A673 (cell line): ENCODE measurements at regions not wholly inside any gene's neighbourhood (a gene's known extent, or its start where the extent isn't known, plus 50 kb on each side); places are given as distances from the start of the nearest gene placed in this dataset.

Experiments used
- BruUV-seq: library from RNA; stranded (reverse); fragments of 400-500 nt; replicated peaks from 2 replicates; lab custom pipeline; 2021; lab: Mats Ljungman, UMichigan
- CTCF ChIA-PET: fragments of 300-600 bp; sonication (Branson Sonifier 250); formaldehyde crosslinking; loops from one replicate; lab custom pipeline; 2022; ENCODE audit warnings: antibody characterized with exemption; lab: Charles Lee
- POLR2A ChIA-PET: fragments of 300-600 bp; sonication (Branson Sonifier 250); formaldehyde crosslinking; loops from one replicate; lab custom pipeline; 2022; ENCODE audit warnings: antibody characterized with exemption; ENCODE audit not compliant: low non-redundant PET; lab: Charles Lee
- DNase-seq: peaks from one replicate; pipeline ENCODE4 v3.0.0-alpha.2; 2015; ENCODE audit warnings: low spot score
- H3K27ac ChIP-seq: fragments of 200-600 bp; sonication (generic); 2 replicates; pipeline ENCODE4 v1.5.1; 2016; ENCODE audit warnings: mixed run types, low read depth, mild to moderate bottlenecking, mixed read lengths, antibody characterized with exemption, low read length; ENCODE audit not compliant: poor library complexity, severe bottlenecking
- H3K27me3 ChIP-seq: fragments of 200-600 bp; sonication (generic); replicated peaks from 2 replicates; pipeline ENCODE4 v1.6.1; 2017; ENCODE audit warnings: mixed run types, low read depth, mild to moderate bottlenecking, mixed read lengths, antibody characterized with exemption, low read length; ENCODE audit not compliant: insufficient read depth, poor library complexity
- H3K36me3 ChIP-seq: fragments of 200-600 bp; sonication (generic); 2 replicates; pipeline ENCODE4 v1.6.1; 2016; ENCODE audit warnings: mixed run types, mild to moderate bottlenecking, mixed read lengths, antibody characterized with exemption, low read length; ENCODE audit not compliant: insufficient read depth, poor library complexity, severe bottlenecking
- H3K4me1 ChIP-seq: fragments of 200-600 bp; sonication (generic); 2 replicates; pipeline ENCODE4 v1.6.1; 2017; ENCODE audit warnings: mixed run types, mild to moderate bottlenecking, mixed read lengths, antibody characterized with exemption, low read length; ENCODE audit not compliant: insufficient read depth, poor library complexity, severe bottlenecking
- H3K4me3 ChIP-seq: fragments of 200-600 bp; sonication (generic); 2 replicates; pipeline ENCODE4 v1.5.1; 2016; ENCODE audit warnings: low read depth, mixed run types, mild to moderate bottlenecking, mixed read lengths, low read length; ENCODE audit not compliant: poor library complexity, severe bottlenecking
- H3K9me3 ChIP-seq: fragments of 200-600 bp; sonication (generic); 2 replicates; pipeline ENCODE4 v1.6.1; 2016; ENCODE audit warnings: mixed run types, low read depth, mild to moderate bottlenecking, mixed read lengths, antibody characterized with exemption, low read length; ENCODE audit not compliant: poor library complexity, severe bottlenecking
- CTCF ChIP-seq: fragments of 300-800, 200-600 bp; sonication (generic); conservative IDR thresholded peaks from 2 replicates; pipeline ENCODE4 v1.5.1; 2017; ENCODE audit warnings: low read depth, mild to moderate bottlenecking, antibody characterized with exemption, low read length, moderate library complexity, mixed read lengths
- EZH2 ChIP-seq: fragments of 200-600 bp; sonication (generic); IDR thresholded peaks from 2 replicates; pipeline ENCODE4 v1.6.1; 2017; ENCODE audit warnings: borderline replicate concordance, low read depth, mild to moderate bottlenecking, mixed read lengths, antibody characterized with exemption, low read length; ENCODE audit not compliant: poor library complexity, severe bottlenecking
- intact Hi-C: fragments of 100-400 bp; cut with micrococcal nuclease; formaldehyde crosslinking; loops from one replicate; pipeline ENCODE4 v1.10.0; 2022; ENCODE audit not compliant: unreplicated experiment

DNA sequence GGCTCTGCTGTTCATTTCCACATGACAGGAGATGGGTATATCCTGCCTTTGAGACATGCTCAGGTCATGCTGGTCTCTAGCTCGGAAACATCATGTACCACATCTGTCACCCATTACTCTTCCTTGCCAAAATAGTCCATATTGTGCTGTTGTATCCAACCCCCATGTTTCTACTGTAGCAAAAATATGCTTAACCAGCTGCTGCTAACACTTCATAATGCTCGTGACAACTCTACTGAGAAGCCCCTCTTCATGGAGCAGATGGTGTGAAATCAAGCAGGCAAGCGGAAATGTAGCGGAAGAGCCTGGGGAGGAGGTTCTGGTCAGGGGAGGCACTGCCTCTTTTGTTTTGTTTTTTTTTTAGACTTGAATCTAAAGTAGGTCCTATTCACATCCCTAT lies 82.9 kb downstream of the NPY start:
- H3K27me3 ChIP-seq = no peaks in the 10 kb centered on the region
- BruUV-seq = no TSS peak
- no peak for DNase-seq
- ChIA-PET CTCF (no interaction called here), POLR2A (no interaction called here)
- intact Hi-C loops = no loop called here
- no peak overlapping the region for H3K27ac ChIP-seq
- H3K4me1 ChIP-seq = no peaks in the 10 kb centered on the region
- H3K4me3 ChIP-seq = no peak overlapping the region
- no peaks in the 10 kb centered on the region for H3K36me3 ChIP-seq
- no peak for TF ChIP-seq CTCF
- no peak for TF ChIP-seq EZH2
- no peaks in the 10 kb centered on the region for H3K9me3 ChIP-seq

- intact Hi-C loops = no loop called here
- H3K36me3 ChIP-seq = no peaks in the 10 kb centered on the region
- H3K9me3 ChIP-seq = no peaks in the 10 kb centered on the region
- no TSS peak for BruUV-seq
- CTCF ChIA-PET = no interaction called here
- H3K4me3 ChIP-seq = no peak overlapping the region
- TF ChIP-seq EZH2 = no peak
- TF ChIP-seq CTCF = no peak
- no peak for DNase-seq
- no peak overlapping the region for H3K27ac ChIP-seq
- no peaks in the 10 kb centered on the region for H3K27me3 ChIP-seq
- H3K4me1 ChIP-seq = no peaks in the 10 kb centered on the region
- POLR2A ChIA-PET = no interaction called here
These were observed 84.2 kb downstream of the NPY start for GRCh38 chr7:24368161-24368560.

- ChIA-PET CTCF (no interaction called here), POLR2A (no interaction called here)
- no peak for DNase-seq
- Histone ChIP-seq H3K27ac (no peak overlapping the region), H3K4me1 (no peaks in the 10 kb centered on the region), H3K27me3 (no peaks in the 10 kb centered on the region), H3K4me3 (no peak overlapping the region), H3K9me3 (no peaks in the 10 kb centered on the region), H3K36me3 (no peaks in the 10 kb centered on the region)
- intact Hi-C loops = loop anchor here (10.0 kb wide), 1 partner anchor 236 kb away; no protein-coding TSS in a partner anchor
- no peak for TF ChIP-seq EZH2
- TF ChIP-seq CTCF = no peak
- no TSS peak for BruUV-seq
These were observed 86.6 kb downstream of the NPY start for GRCh38 chr7:24370541-24370940.
